ENCODE measurements at regions not wholly inside any gene's neighbourhood (a gene's known extent, or its start where the extent isn't known, plus 50 kb on each side); places are given as distances from the start of the nearest gene placed in this dataset.

GRCh38 chr10:83725567-83725966, 413.7 kb upstream of the GHITM start:
- TF ChIP-seq, protein P1, sequence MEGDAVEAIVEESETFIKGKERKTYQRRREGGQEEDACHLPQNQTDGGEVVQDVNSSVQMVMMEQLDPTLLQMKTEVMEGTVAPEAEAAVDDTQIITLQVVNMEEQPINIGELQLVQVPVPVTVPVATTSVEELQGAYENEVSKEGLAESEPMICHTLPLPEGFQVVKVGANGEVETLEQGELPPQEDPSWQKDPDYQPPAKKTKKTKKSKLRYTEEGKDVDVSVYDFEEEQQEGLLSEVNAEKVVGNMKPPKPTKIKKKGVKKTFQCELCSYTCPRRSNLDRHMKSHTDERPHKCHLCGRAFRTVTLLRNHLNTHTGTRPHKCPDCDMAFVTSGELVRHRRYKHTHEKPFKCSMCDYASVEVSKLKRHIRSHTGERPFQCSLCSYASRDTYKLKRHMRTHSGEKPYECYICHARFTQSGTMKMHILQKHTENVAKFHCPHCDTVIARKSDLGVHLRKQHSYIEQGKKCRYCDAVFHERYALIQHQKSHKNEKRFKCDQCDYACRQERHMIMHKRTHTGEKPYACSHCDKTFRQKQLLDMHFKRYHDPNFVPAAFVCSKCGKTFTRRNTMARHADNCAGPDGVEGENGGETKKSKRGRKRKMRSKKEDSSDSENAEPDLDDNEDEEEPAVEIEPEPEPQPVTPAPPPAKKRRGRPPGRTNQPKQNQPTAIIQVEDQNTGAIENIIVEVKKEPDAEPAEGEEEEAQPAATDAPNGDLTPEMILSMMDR (IDR thresholded peaks at IDR 0.05) = no peak
- TF ChIP-seq ZFX (IDR thresholded peaks at IDR 0.05; ENCODE audit: borderline replicate concordance) = no peak
- no peak overlapping the region for H3K27ac ChIP-seq

DNA sequence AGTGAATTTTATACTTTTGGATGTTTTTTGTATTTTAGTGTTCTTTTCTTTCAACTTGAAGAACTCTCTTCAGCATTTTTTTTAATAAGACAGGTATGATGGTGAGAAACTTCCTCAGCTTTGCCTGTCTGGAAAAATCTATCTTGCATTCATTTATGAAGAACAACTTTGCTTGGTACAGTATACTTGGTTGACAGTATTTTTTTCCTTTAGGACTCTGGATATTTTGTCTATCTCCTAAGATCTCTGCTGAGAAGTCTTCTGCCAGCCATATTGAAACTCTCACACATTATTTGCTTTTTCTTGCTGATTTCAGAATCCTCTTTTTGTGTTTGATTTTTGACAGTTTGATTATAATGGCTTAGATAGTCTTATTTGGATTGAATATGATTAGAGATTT, 405.0 kb upstream of the GHITM start:
- no peak for TF ChIP-seq ZFX (IDR thresholded peaks at IDR 0.05; ENCODE audit: borderline replicate concordance)
- TF ChIP-seq, protein P1 (IDR thresholded peaks at IDR 0.05) = no peak
- H3K27ac ChIP-seq = no peak overlapping the region

DNA sequence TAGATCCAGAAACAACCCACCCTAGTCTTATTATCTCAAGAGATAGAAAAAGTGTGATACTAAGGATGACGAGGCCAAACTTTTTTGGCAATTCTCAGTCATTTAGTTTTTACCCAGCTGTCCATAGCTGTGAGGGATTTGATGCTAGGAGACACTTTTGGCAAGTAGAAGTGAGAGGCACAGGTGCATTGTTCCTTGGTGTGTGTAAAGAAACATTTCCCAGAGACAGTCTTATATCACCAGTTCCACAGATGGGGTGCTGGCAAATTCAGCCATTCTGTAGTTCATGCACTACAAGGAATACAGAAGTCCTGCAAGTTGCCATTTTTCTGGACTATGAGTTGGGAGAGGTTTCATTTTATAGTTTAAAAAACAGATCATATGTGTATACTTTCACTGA, 403.3 kb upstream of the GHITM start:
- TF ChIP-seq, protein P1 (IDR thresholded peaks at IDR 0.05) = no peak
- TF ChIP-seq ZFX (IDR thresholded peaks at IDR 0.05; ENCODE audit: borderline replicate concordance) = no peak
- H3K27ac ChIP-seq = no peak overlapping the region

GRCh38 chr10:83750604-83751003, 388.7 kb upstream of the GHITM start:
- H3K27ac ChIP-seq = no peak overlapping the region

GRCh38 chr10:83753490-83753889, 385.8 kb upstream of the GHITM start:
- no peak overlapping the region for H3K27ac ChIP-seq
- no peak for TF ChIP-seq ZFX (IDR thresholded peaks at IDR 0.05; ENCODE audit: borderline replicate concordance)
- TF ChIP-seq, protein P1 (IDR thresholded peaks at IDR 0.05) = no peak

More at GRCh38 chr10:83750604-83751003, 388.7 kb upstream of the GHITM start:
- TF ChIP-seq, protein P1 (IDR thresholded peaks at IDR 0.05) = no peak
- no peak for TF ChIP-seq ZFX (IDR thresholded peaks at IDR 0.05; ENCODE audit: borderline replicate concordance)

DNA sequence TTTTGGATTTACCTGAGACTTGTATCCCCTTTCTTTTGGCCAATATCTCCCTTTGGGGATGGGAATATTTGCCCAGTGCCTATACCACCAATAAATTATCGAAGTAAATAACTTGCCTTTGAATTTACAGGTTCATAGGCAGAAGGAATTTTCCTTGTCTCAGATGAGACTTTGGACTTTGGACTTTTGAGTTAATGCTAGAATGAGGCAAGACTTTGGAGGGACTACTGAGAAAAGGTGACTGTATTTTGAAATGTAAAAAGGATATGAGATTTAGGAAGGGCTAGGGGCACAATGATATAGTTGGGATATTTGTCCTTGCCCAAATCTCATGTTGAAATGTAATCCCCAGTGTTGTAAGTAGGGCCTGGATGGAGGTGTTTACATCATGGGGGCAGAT, 384.5 kb upstream of the GHITM start:
- TF ChIP-seq ZFX (IDR thresholded peaks at IDR 0.05; ENCODE audit: borderline replicate concordance) = no peak
- TF ChIP-seq, protein P1 (IDR thresholded peaks at IDR 0.05) = no peak
- H3K27ac ChIP-seq = no peak overlapping the region

- TF ChIP-seq, protein P1 (IDR thresholded peaks at IDR 0.05) = no peak
- no peak overlapping the region for H3K27ac ChIP-seq
These were observed 379.2 kb upstream of the GHITM start for GRCh38 chr10:83760142-83760541.
